GM12872 (cell line): ENCODE measurements at regions not wholly inside any gene's neighbourhood (a gene's known extent, or its start where the extent isn't known, plus 50 kb on each side); places are given as distances from the start of the nearest gene placed in this dataset.

ENCODE experiments used
- CTCF ChIP-seq: IDR thresholded peaks from 3 replicates; pipeline ENCODE4 v1.5.1; 2011; ENCODE audit warnings: low read depth, mild to moderate bottlenecking, low read length, moderate library complexity; ENCODE audit not compliant: insufficient read depth

- no peak for TF ChIP-seq CTCF
Measured at GRCh38 chr7:153638821-153639435, 413.3 kb upstream of the DPP6 start.

- no peak for TF ChIP-seq CTCF
Measured at GRCh38 chr7:153640586-153640985, 411.6 kb upstream of the DPP6 start.

GRCh38 chr7:153641199-153641598, 411.0 kb upstream of the DPP6 start:
- no peak for TF ChIP-seq CTCF

GRCh38 chr7:153642989-153643388, 409.2 kb upstream of the DPP6 start:
- no peak for TF ChIP-seq CTCF

GRCh38 chr7:153657182-153657800, 394.9 kb upstream of the DPP6 start:
- TF ChIP-seq CTCF, result no peak

GRCh38 chr7:153675131-153675530, 377.1 kb upstream of the DPP6 start:
- TF ChIP-seq CTCF, result no peak

GRCh38 chr7:153682628-153683027, 369.6 kb upstream of the DPP6 start:
- TF ChIP-seq CTCF, result no peak
